GM19468 (cell line): ENCODE measurements at regions not wholly inside any gene's neighbourhood (a gene's known extent, or its start where the extent isn't known, plus 50 kb on each side); places are given as distances from the start of the nearest gene placed in this dataset.
"Not testable (repeated sequence)": the region's sequence is repeated elsewhere in the genome, so short reads cannot be mapped to it uniquely, and the experiment has no call there.

ENCODE experiments used
- ATAC-seq: cut with Tn5 transposase; IDR thresholded peaks from one replicate; pipeline ENCODE4 v1.9.1; 2021; ENCODE audit warnings: mild to moderate bottlenecking, moderate library complexity, moderate number of reproducible peaks; ENCODE audit not compliant: unreplicated experiment; ENCODE audit errors: extremely low read depth

- ATAC-seq: no peak
Measured at GRCh38 chr18:66949419-66949818, 345.5 kb upstream of the CDH19 start.

- ATAC-seq: no peak
Measured at GRCh38 chr18:66937546-66937945, 333.7 kb upstream of the CDH19 start.

GRCh38 chr18:66931010-66931409 is 327.1 kb upstream of the CDH19 start:
- no peak for ATAC-seq

GRCh38 chr18:66916834-66917233 is 312.9 kb upstream of the CDH19 start:
- no peak for ATAC-seq

GRCh38 chr18:66900837-66901236 is 296.9 kb upstream of the CDH19 start:
- no peak for ATAC-seq

GRCh38 chr18:66895631-66896030 is 291.7 kb upstream of the CDH19 start:
- no peak for ATAC-seq

GRCh38 chr18:66894851-66895250 is 291.0 kb upstream of the CDH19 start:
- ATAC-seq: no peak

- ATAC-seq: not testable (repeated sequence)
Measured at GRCh38 chr18:66892388-66892787, 288.5 kb upstream of the CDH19 start.

- no peak for ATAC-seq
Measured at GRCh38 chr18:66874812-66875474, 271.1 kb upstream of the CDH19 start.

- no peak for ATAC-seq
Measured at GRCh38 chr18:66874375-66874774, 270.5 kb upstream of the CDH19 start.

- no peak for ATAC-seq
Measured at GRCh38 chr18:66873899-66874298, 270.0 kb upstream of the CDH19 start.

- no peak for ATAC-seq
Measured at GRCh38 chr18:66872277-66872676, 268.4 kb upstream of the CDH19 start.

GRCh38 chr18:66867653-66868052 is 263.8 kb upstream of the CDH19 start:
- ATAC-seq: no peak

GRCh38 chr18:66866427-66866940 is 262.6 kb upstream of the CDH19 start:
- not testable (repeated sequence) for ATAC-seq

GRCh38 chr18:66838340-66838987 is 234.6 kb upstream of the CDH19 start:
- ATAC-seq: no peak

- no peak for ATAC-seq
Measured at GRCh38 chr18:66833646-66834045, 229.8 kb upstream of the CDH19 start.

GRCh38 chr18:66826211-66826610 is 222.3 kb upstream of the CDH19 start:
- no peak for ATAC-seq

GRCh38 chr18:66825347-66825746 is 221.5 kb upstream of the CDH19 start:
- no peak for ATAC-seq

GRCh38 chr18:66819235-66819634 is 215.3 kb upstream of the CDH19 start:
- no peak for ATAC-seq

GRCh38 chr18:66813138-66813537 is 209.2 kb upstream of the CDH19 start:
- ATAC-seq: no peak

GRCh38 chr18:66795051-66795450 is 191.2 kb upstream of the CDH19 start:
- ATAC-seq: no peak

GRCh38 chr18:66792466-66792865 is 188.6 kb upstream of the CDH19 start:
- ATAC-seq: no peak
